H1 (cell line): ENCODE measurements at regions not wholly inside any gene's neighbourhood (a gene's known extent, or its start where the extent isn't known, plus 50 kb on each side); places are given as distances from the start of the nearest gene placed in this dataset.

Source experiments
- CTCF ChIA-PET: fragments of 300-600 bp; sonication (Branson Sonifier 250); formaldehyde crosslinking; loops from one replicate; lab custom pipeline; 2021; ENCODE audit not compliant: partially characterized antibody; lab: Charles Lee
- POLR2A ChIA-PET: fragments of 300-600 bp; sonication (Branson Sonifier 250); formaldehyde crosslinking; loops from one replicate; lab custom pipeline; 2021; ENCODE audit warnings: inconsistent platforms; ENCODE audit not compliant: partially characterized antibody; lab: Charles Lee
- DNase-seq, 2 experiments: peaks; one replicate each; pipeline versions ENCODE4 v3.0.0 to v3.0.0-alpha.2; 2010 to 2022; ENCODE audit warnings: low spot score in 2 of 2, low read depth in 1 of 2, mixed read lengths in 1 of 2
- FAIRE-seq: peaks from 2 replicates; lab custom pipeline; 2011; peaks lifted over from hg19 to GRCh38; lab: Jason Lieb, UNC
- H2AFZ ChIP-seq: 2 replicates; pipeline ENCODE4 v1.8.1; 2012; ENCODE audit warnings: low read length, inconsistent platforms
- H2AK5ac ChIP-seq: 2 replicates; pipeline ENCODE4 v1.6.1; 2013; ENCODE audit warnings: low read depth, low read length
- H2BK120ac ChIP-seq: replicated peaks from 2 replicates; pipeline ENCODE3; 2013; ENCODE audit warnings: low read depth, low read length, inconsistent platforms
- H2BK12ac ChIP-seq: 2 replicates; pipeline ENCODE4 v1.6.1; 2013; ENCODE audit warnings: low read depth, low read length
- H2BK15ac ChIP-seq: 2 replicates; pipeline ENCODE4 v1.6.1; 2013; ENCODE audit warnings: low read length
- H2BK20ac ChIP-seq: 2 replicates; pipeline ENCODE4 v1.6.1; 2013; ENCODE audit warnings: low read length
- H2BK5ac ChIP-seq: 2 replicates; pipeline ENCODE4 v1.6.1; 2013; ENCODE audit warnings: low read depth, low read length
- H3K14ac ChIP-seq: 2 replicates; pipeline ENCODE4 v1.6.1; 2013; ENCODE audit warnings: inconsistent platforms; ENCODE audit not compliant: insufficient read length
- H3K18ac ChIP-seq: 2 replicates; pipeline ENCODE4 v1.6.1; 2013; ENCODE audit warnings: low read length; ENCODE audit errors: extremely low read depth
- H3K23ac ChIP-seq: 2 replicates; pipeline ENCODE4 v1.6.1; 2013; ENCODE audit warnings: inconsistent platforms; ENCODE audit not compliant: insufficient read length
- H3K23me2 ChIP-seq: 2 replicates; pipeline ENCODE4 v1.6.1; 2013; ENCODE audit warnings: low read depth, low read length
- H3K27ac ChIP-seq: 2 replicates; pipeline ENCODE4 v1.6.1; 2011; ENCODE audit warnings: low read depth, low read length, inconsistent platforms
- H3K27me3 ChIP-seq, 4 experiments: replicated peaks in 1 of 4; 1 replicate in 1 of 4; 2 replicates in 3 of 4; pipeline versions ENCODE4 v1.6.1 to v1.8.1; 2011 to 2013; ENCODE audit warnings: low read length in 3 of 4, mild to moderate bottlenecking in 3 of 4, inconsistent platforms in 2 of 4, mixed read lengths in 2 of 4, moderate library complexity in 1 of 4; ENCODE audit not compliant: control insufficient read depth in 3 of 4, insufficient read depth in 3 of 4; ENCODE audit errors: extremely low read depth in 1 of 4
- H3K36me3 ChIP-seq, 4 experiments: 2 replicates each; pipeline versions ENCODE4 v1.6.1 to v1.8.1; 2011 to 2013; ENCODE audit warnings: mild to moderate bottlenecking in 4 of 4, low read length in 3 of 4, moderate library complexity in 2 of 4, control low read depth in 1 of 4, inconsistent platforms in 1 of 4; ENCODE audit not compliant: insufficient read depth in 4 of 4, control insufficient read depth in 2 of 4
- H3K4ac ChIP-seq: replicated peaks from 2 replicates; pipeline ENCODE3; 2013; ENCODE audit warnings: low read length, low read depth, mixed read lengths, inconsistent platforms; ENCODE audit not compliant: insufficient read length
- H3K4me1 ChIP-seq, 4 experiments: replicated peaks in 1 of 4; 1 replicate in 1 of 4; 2 replicates in 3 of 4; pipeline versions ENCODE4 v1.6.1 to v1.8.1; 2011 to 2013; ENCODE audit warnings: low read length in 3 of 4, inconsistent platforms in 2 of 4, mixed read lengths in 1 of 4; ENCODE audit not compliant: insufficient read depth in 4 of 4, control insufficient read depth in 3 of 4
- H3K4me2 ChIP-seq, 2 experiments: 2 replicates each; pipeline versions ENCODE4 v1.6.1 to v1.8.1; 2011 to 2013; ENCODE audit warnings: low read depth in 2 of 2, low read length in 2 of 2, control low read depth in 1 of 2, inconsistent platforms in 1 of 2, mild to moderate bottlenecking in 1 of 2; ENCODE audit not compliant: insufficient read depth in 1 of 2
- H3K4me3 ChIP-seq, 4 experiments: fragments of 200-600, 300-600 bp in 1 of 4; sonication (generic), shearing (Covaris generic), sonication (Bioruptor Twin) in 1 of 4; 2 replicates each; pipeline versions ENCODE4 v1.5.1 to v1.8.1; 2011 to 2016; ENCODE audit warnings: low read length in 4 of 4, low read depth in 3 of 4, control low read depth in 2 of 4, inconsistent platforms in 2 of 4, mild to moderate bottlenecking in 2 of 4, mixed read lengths in 1 of 4, moderate library complexity in 1 of 4; ENCODE audit not compliant: insufficient read depth in 2 of 4; ENCODE audit errors: extremely low read depth in 1 of 4
- H3K56ac ChIP-seq: replicated peaks from 2 replicates; pipeline ENCODE3; 2013; ENCODE audit warnings: low read depth, mild to moderate bottlenecking, mixed read lengths, low read length, inconsistent platforms; ENCODE audit not compliant: insufficient read length
- H3K79me1 ChIP-seq: 2 replicates; pipeline ENCODE4 v1.6.1; 2013; ENCODE audit warnings: low read depth, low read length, control low read depth
- H3K79me2 ChIP-seq, 2 experiments: 2 replicates each; pipeline versions ENCODE4 v1.6.1 to v1.8.1; 2012 to 2013; ENCODE audit warnings: low read length in 2 of 2, mild to moderate bottlenecking in 2 of 2, inconsistent platforms in 1 of 2; ENCODE audit not compliant: insufficient read depth in 2 of 2, control insufficient read depth in 1 of 2
- H3K9ac ChIP-seq, 4 experiments: replicated peaks in 1 of 4; 1 replicate in 1 of 4; 2 replicates in 3 of 4; pipeline versions ENCODE4 v1.6.1 to v1.8.1; 2011 to 2013; ENCODE audit warnings: low read depth in 3 of 4, low read length in 3 of 4, control low read depth in 2 of 4, mild to moderate bottlenecking in 2 of 4, moderate library complexity in 2 of 4, inconsistent platforms in 1 of 4; ENCODE audit errors: extremely low read depth in 1 of 4
- H3K9me3 ChIP-seq, 2 experiments: 2 replicates each; pipeline versions ENCODE4 v1.6.1 to v1.8.1; 2012 to 2013; ENCODE audit warnings: mild to moderate bottlenecking in 2 of 2, moderate library complexity in 2 of 2, control low read depth in 1 of 2, inconsistent platforms in 1 of 2, low read depth in 1 of 2, low read length in 1 of 2, mixed read lengths in 1 of 2; ENCODE audit not compliant: insufficient read depth in 2 of 2
- H4K20me1 ChIP-seq, 2 experiments: replicated peaks in 1 of 2; 2 replicates each; pipeline versions ENCODE3 to v1.8.1; 2011 to 2013; ENCODE audit warnings: inconsistent platforms in 2 of 2, low read length in 2 of 2, mild to moderate bottlenecking in 1 of 2; ENCODE audit not compliant: insufficient read depth in 2 of 2, control insufficient read depth in 1 of 2
- H4K5ac ChIP-seq: 2 replicates; pipeline ENCODE4 v1.6.1; 2013; ENCODE audit warnings: low read length, low read depth, mixed read lengths, inconsistent platforms; ENCODE audit not compliant: insufficient read length
- H4K8ac ChIP-seq: 2 replicates; pipeline ENCODE4 v1.8.0; 2013; ENCODE audit warnings: mild to moderate bottlenecking, moderate library complexity, low read length, inconsistent platforms; ENCODE audit not compliant: insufficient read depth; ENCODE audit errors: extremely low read depth
- H4K91ac ChIP-seq: replicated peaks from 2 replicates; pipeline ENCODE3; 2013; ENCODE audit warnings: low read length, mixed read lengths, inconsistent platforms; ENCODE audit not compliant: insufficient read length
- ATF2 ChIP-seq: IDR thresholded peaks from 2 replicates; pipeline ENCODE4 v1.6.1; 2012; ENCODE audit warnings: low read length, inconsistent platforms
- CEBPB ChIP-seq: IDR thresholded peaks from 2 replicates; pipeline ENCODE4 v1.6.1; 2012; ENCODE audit warnings: low read depth, low read length
- CHD1 ChIP-seq: IDR thresholded peaks from 2 replicates; pipeline ENCODE4 v1.6.1; 2012; ENCODE audit warnings: low read depth, low read length, improper control_type of control experiment
- EZH2 ChIP-seq: fragments of 200-600 bp; sonication (generic); IDR thresholded peaks from 2 replicates; pipeline ENCODE4 v1.7.1; 2012; ENCODE audit warnings: low read depth, mild to moderate bottlenecking, moderate library complexity, low read length, inconsistent platforms; ENCODE audit not compliant: severe bottlenecking
- FOSL1 ChIP-seq: IDR thresholded peaks from 2 replicates; pipeline ENCODE4 v1.6.1; 2011; ENCODE audit warnings: mild to moderate bottlenecking, low read depth, low read length, moderate library complexity; ENCODE audit not compliant: insufficient read depth
- GTF2F1 ChIP-seq: IDR thresholded peaks from 2 replicates; pipeline ENCODE4 v1.6.1; 2012; ENCODE audit warnings: low read depth, low read length, improper control_type of control experiment, borderline replicate concordance
- HDAC2 ChIP-seq, 2 experiments: fragments of 300-600 bp in 1 of 2; sonication (generic) in 1 of 2; IDR thresholded peaks; 2 replicates each; pipeline ENCODE4 v1.6.1; 2011 to 2012; ENCODE audit warnings: low read depth in 2 of 2, low read length in 2 of 2, mild to moderate bottlenecking in 2 of 2, moderate library complexity in 2 of 2, borderline replicate concordance in 1 of 2, inconsistent platforms in 1 of 2
- HDAC6 ChIP-seq: IDR thresholded peaks from one replicate; pipeline ENCODE4 v1.7.1; 2012; ENCODE audit warnings: low read depth, mild to moderate bottlenecking, inconsistent platforms, low read length, moderate library complexity
- NRF1 ChIP-seq: IDR thresholded peaks from 2 replicates; pipeline ENCODE4 v1.6.1; 2011; ENCODE audit warnings: mild to moderate bottlenecking, low read depth, low read length, improper control_type of control experiment
- RBBP5 ChIP-seq: IDR thresholded peaks from 2 replicates; pipeline ENCODE4 v1.7.1; 2012; ENCODE audit warnings: low read depth, mild to moderate bottlenecking, inconsistent platforms, low read length, moderate library complexity, borderline replicate concordance
- SIX5 ChIP-seq: IDR thresholded peaks from 2 replicates; pipeline ENCODE4 v1.6.1; 2011; ENCODE audit warnings: mild to moderate bottlenecking, low read depth, low read length
- SP2 ChIP-seq: IDR thresholded peaks from 2 replicates; pipeline ENCODE4 v1.6.1; 2012; ENCODE audit warnings: mild to moderate bottlenecking, low read length, inconsistent platforms
- SP4 ChIP-seq: IDR thresholded peaks from 2 replicates; pipeline ENCODE4 v1.6.1; 2012; ENCODE audit warnings: low read length, inconsistent platforms
- TEAD4 ChIP-seq: IDR thresholded peaks from 2 replicates; pipeline ENCODE4 v1.6.1; 2012; ENCODE audit warnings: low read depth, low read length, inconsistent platforms, mixed read lengths
- WGBS, 2 experiments: shearing (Covaris generic) in 1 of 2; methylation state at CpG; one replicate each; pipeline versions ENCODE4 v1.1.6 to v1.1.7; 2013 to 2015; ENCODE audit warnings: low lambda C conversion rate in 2 of 2, mixed read lengths in 2 of 2, inconsistent platforms in 1 of 2, low coverage in 1 of 2, missing lambda C conversion rate in 1 of 2; ENCODE audit not compliant: insufficient replicate concordance in 2 of 2, insufficient coverage in 1 of 2, insufficient read length in 1 of 2; ENCODE audit errors: extremely low coverage in 1 of 2, missing lambda C conversion rate in 1 of 2; 5-methylcytosine and 5-hydroxymethylcytosine counted together

- Histone ChIP-seq H2BK12ac (no peak overlapping the region), H3K79me1 (no peaks in the 10 kb centered on the region), H2BK5ac (no peak overlapping the region), H3K56ac (no peak overlapping the region), H2BK15ac (no peak overlapping the region), H3K4me1 (peaks cover 0 to 3% (median 0%) of the 10 kb centered on the region in 4 experiments; a peak in 2 of 7 replicates), H2BK20ac (no peak overlapping the region), H2AFZ (no peak overlapping the region), H3K4me3 (no peak overlapping the region), H4K8ac (no peak overlapping the region), H2BK120ac (no peak overlapping the region), H2AK5ac (no peak overlapping the region), H3K27me3 (no peaks in the 10 kb centered on the region; a peak in 1 of 7 replicates), H3K4me2 (no peak overlapping the region), H3K79me2 (no peaks in the 10 kb centered on the region), H3K23me2 (no peaks in the 10 kb centered on the region), H3K9ac (no peak overlapping the region), H3K27ac (no peak overlapping the region), H3K14ac (no peak overlapping the region), H4K5ac (no peak overlapping the region), H3K9me3 (no peaks in the 10 kb centered on the region), H3K23ac (no peak overlapping the region), H3K36me3 (no peaks in the 10 kb centered on the region), H4K91ac (no peak overlapping the region), H4K20me1 (no peaks in the 10 kb centered on the region), H3K4ac (no peak overlapping the region), H3K18ac (no peak overlapping the region)
- FAIRE-seq (no peak), DNase-seq (no peak)
- ChIA-PET CTCF (no interaction called here), POLR2A (no interaction called here)
- 83% methylated on average over 6 of the region's 6 CpGs; no CpG with 5 or more reads in 1 of the 2 experiments for WGBS, 2 experiments
- no peak for TF ChIP-seq CHD1
- no peak for TF ChIP-seq TEAD4
- no peak for TF ChIP-seq ATF2
- TF ChIP-seq GTF2F1, result no peak
- TF ChIP-seq HDAC6, result no peak
- no peak for TF ChIP-seq SP4
- TF ChIP-seq FOSL1, result no peak
- no peak for TF ChIP-seq CEBPB
- TF ChIP-seq RBBP5, result no peak
- TF ChIP-seq EZH2, result no peak
- no peak for TF ChIP-seq SIX5
- no peak for TF ChIP-seq HDAC2 (IDR thresholded peaks at IDR 0.05; ENCODE audit: borderline replicate concordance in 1 of 2, low read depth in 2 of 2, low read length in 2 of 2)
- no peak for TF ChIP-seq NRF1
- no peak for TF ChIP-seq SP2
Measured at GRCh38 chr6:44527181-44527580, 139.7 kb downstream of the CDC5L start.
